HepG2 (cell line): ENCODE measurements at regions not wholly inside any gene's neighbourhood (a gene's known extent, or its start where the extent isn't known, plus 50 kb on each side); places are given as distances from the start of the nearest gene placed in this dataset.

ENCODE experiments used
- CBX5 ChIP-seq: sonication (generic); formaldehyde crosslinking; IDR thresholded peaks from 2 replicates; pipeline ENCODE4 v1.4.0; 2020; ENCODE audit warnings: missing genetic modification reagents, borderline replicate concordance
- FOXK2 ChIP-seq: fragments of 450-650 bp; IDR thresholded peaks from 2 replicates; pipeline ENCODE4 v1.6.1; 2016
- MTF2 ChIP-seq: sonication (generic); formaldehyde crosslinking; IDR thresholded peaks from 2 replicates; pipeline ENCODE4 v1.5.0; 2020; ENCODE audit warnings: missing genetic modification reagents, borderline replicate concordance
- ONECUT2 ChIP-seq: sonication (generic); formaldehyde crosslinking; IDR thresholded peaks from 2 replicates; pipeline ENCODE4 v1.4.0; 2020; ENCODE audit warnings: missing genetic modification reagents
- ZNF609 ChIP-seq: sonication (generic); formaldehyde crosslinking; IDR thresholded peaks from 2 replicates; pipeline ENCODE4 v1.4.0; 2020; ENCODE audit warnings: mild to moderate bottlenecking, missing genetic modification reagents, borderline replicate concordance
- TF ChIP-seq, protein P1 (sequence below): sonication (generic); formaldehyde crosslinking; IDR thresholded peaks from 2 replicates; pipeline ENCODE4 v1.4.0; 2020; ENCODE audit warnings: missing genetic modification reagents
- TF ChIP-seq, protein P2 (sequence below): sonication (generic); formaldehyde crosslinking; IDR thresholded peaks from 2 replicates; pipeline ENCODE4 v1.4.0; 2020; ENCODE audit warnings: missing genetic modification reagents
- TF ChIP-seq, protein P3 (sequence below): sonication (generic); formaldehyde crosslinking; IDR thresholded peaks from 2 replicates; pipeline ENCODE4 v1.9.0; 2021; ENCODE audit warnings: mild to moderate bottlenecking, missing genetic modification reagents

GRCh38 chr5:51494821-51495220 is 111.6 kb downstream of the ISL1 start (continued):
- TF ChIP-seq ZNF609 (CRISPR knock-in tag), result no peak
- no peak for TF ChIP-seq MTF2 (CRISPR knock-in tag)
- TF ChIP-seq, protein P1, sequence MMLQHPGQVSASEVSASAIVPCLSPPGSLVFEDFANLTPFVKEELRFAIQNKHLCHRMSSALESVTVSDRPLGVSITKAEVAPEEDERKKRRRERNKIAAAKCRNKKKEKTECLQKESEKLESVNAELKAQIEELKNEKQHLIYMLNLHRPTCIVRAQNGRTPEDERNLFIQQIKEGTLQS (CRISPR knock-in tag), result no peak
- TF ChIP-seq, protein P2, sequence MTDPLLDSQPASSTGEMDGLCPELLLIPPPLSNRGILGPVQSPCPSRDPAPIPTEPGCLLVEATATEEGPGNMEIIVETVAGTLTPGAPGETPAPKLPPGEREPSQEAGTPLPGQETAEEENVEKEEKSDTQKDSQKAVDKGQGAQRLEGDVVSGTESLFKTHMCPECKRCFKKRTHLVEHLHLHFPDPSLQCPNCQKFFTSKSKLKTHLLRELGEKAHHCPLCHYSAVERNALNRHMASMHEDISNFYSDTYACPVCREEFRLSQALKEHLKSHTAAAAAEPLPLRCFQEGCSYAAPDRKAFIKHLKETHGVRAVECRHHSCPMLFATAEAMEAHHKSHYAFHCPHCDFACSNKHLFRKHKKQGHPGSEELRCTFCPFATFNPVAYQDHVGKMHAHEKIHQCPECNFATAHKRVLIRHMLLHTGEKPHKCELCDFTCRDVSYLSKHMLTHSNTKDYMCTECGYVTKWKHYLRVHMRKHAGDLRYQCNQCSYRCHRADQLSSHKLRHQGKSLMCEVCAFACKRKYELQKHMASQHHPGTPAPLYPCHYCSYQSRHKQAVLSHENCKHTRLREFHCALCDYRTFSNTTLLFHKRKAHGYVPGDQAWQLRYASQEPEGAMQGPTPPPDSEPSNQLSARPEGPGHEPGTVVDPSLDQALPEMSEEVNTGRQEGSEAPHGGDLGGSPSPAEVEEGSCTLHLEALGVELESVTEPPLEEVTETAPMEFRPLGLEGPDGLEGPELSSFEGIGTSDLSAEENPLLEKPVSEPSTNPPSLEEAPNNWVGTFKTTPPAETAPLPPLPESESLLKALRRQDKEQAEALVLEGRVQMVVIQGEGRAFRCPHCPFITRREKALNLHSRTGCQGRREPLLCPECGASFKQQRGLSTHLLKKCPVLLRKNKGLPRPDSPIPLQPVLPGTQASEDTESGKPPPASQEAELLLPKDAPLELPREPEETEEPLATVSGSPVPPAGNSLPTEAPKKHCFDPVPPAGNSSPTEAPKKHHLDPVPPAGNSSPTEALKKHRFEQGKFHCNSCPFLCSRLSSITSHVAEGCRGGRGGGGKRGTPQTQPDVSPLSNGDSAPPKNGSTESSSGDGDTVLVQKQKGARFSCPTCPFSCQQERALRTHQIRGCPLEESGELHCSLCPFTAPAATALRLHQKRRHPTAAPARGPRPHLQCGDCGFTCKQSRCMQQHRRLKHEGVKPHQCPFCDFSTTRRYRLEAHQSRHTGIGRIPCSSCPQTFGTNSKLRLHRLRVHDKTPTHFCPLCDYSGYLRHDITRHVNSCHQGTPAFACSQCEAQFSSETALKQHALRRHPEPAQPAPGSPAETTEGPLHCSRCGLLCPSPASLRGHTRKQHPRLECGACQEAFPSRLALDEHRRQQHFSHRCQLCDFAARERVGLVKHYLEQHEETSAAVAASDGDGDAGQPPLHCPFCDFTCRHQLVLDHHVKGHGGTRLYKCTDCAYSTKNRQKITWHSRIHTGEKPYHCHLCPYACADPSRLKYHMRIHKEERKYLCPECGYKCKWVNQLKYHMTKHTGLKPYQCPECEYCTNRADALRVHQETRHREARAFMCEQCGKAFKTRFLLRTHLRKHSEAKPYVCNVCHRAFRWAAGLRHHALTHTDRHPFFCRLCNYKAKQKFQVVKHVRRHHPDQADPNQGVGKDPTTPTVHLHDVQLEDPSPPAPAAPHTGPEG (CRISPR knock-in tag), result no peak
- TF ChIP-seq ONECUT2 (CRISPR knock-in tag), result no peak
- TF ChIP-seq, protein P3, sequence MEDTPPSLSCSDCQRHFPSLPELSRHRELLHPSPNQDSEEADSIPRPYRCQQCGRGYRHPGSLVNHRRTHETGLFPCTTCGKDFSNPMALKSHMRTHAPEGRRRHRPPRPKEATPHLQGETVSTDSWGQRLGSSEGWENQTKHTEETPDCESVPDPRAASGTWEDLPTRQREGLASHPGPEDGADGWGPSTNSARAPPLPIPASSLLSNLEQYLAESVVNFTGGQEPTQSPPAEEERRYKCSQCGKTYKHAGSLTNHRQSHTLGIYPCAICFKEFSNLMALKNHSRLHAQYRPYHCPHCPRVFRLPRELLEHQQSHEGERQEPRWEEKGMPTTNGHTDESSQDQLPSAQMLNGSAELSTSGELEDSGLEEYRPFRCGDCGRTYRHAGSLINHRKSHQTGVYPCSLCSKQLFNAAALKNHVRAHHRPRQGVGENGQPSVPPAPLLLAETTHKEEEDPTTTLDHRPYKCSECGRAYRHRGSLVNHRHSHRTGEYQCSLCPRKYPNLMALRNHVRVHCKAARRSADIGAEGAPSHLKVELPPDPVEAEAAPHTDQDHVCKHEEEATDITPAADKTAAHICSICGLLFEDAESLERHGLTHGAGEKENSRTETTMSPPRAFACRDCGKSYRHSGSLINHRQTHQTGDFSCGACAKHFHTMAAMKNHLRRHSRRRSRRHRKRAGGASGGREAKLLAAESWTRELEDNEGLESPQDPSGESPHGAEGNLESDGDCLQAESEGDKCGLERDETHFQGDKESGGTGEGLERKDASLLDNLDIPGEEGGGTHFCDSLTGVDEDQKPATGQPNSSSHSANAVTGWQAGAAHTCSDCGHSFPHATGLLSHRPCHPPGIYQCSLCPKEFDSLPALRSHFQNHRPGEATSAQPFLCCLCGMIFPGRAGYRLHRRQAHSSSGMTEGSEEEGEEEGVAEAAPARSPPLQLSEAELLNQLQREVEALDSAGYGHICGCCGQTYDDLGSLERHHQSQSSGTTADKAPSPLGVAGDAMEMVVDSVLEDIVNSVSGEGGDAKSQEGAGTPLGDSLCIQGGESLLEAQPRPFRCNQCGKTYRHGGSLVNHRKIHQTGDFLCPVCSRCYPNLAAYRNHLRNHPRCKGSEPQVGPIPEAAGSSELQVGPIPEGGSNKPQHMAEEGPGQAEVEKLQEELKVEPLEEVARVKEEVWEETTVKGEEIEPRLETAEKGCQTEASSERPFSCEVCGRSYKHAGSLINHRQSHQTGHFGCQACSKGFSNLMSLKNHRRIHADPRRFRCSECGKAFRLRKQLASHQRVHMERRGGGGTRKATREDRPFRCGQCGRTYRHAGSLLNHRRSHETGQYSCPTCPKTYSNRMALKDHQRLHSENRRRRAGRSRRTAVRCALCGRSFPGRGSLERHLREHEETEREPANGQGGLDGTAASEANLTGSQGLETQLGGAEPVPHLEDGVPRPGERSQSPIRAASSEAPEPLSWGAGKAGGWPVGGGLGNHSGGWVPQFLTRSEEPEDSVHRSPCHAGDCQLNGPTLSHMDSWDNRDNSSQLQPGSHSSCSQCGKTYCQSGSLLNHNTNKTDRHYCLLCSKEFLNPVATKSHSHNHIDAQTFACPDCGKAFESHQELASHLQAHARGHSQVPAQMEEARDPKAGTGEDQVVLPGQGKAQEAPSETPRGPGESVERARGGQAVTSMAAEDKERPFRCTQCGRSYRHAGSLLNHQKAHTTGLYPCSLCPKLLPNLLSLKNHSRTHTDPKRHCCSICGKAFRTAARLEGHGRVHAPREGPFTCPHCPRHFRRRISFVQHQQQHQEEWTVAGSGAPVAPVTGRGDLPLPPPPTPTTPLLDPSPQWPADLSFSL, result no peak
- TF ChIP-seq CBX5 (CRISPR knock-in tag), result no peak
- TF ChIP-seq FOXK2, result no peak
